H1 (cell line): ENCODE measurements at regions not wholly inside any gene's neighbourhood (a gene's known extent, or its start where the extent isn't known, plus 50 kb on each side); places are given as distances from the start of the nearest gene placed in this dataset.

Experiments used
- HDAC6 ChIP-seq: IDR thresholded peaks from one replicate; pipeline ENCODE4 v1.7.1; 2012; ENCODE audit warnings: low read depth, mild to moderate bottlenecking, inconsistent platforms, low read length, moderate library complexity
- NRF1 ChIP-seq: IDR thresholded peaks from 2 replicates; pipeline ENCODE4 v1.6.1; 2011; ENCODE audit warnings: mild to moderate bottlenecking, low read depth, low read length, improper control_type of control experiment
- RBBP5 ChIP-seq: IDR thresholded peaks from 2 replicates; pipeline ENCODE4 v1.7.1; 2012; ENCODE audit warnings: low read depth, mild to moderate bottlenecking, inconsistent platforms, low read length, moderate library complexity, borderline replicate concordance
- SIN3A ChIP-seq, 2 experiments: IDR thresholded peaks in 1 of 2; conservative IDR thresholded peaks in 1 of 2; 2 replicates each; pipeline ENCODE4 v1.6.1; 2011 to 2012; ENCODE audit warnings: low read length in 2 of 2, improper control_type of control experiment in 1 of 2, low read depth in 1 of 2, mild to moderate bottlenecking in 1 of 2
- SIX5 ChIP-seq: IDR thresholded peaks from 2 replicates; pipeline ENCODE4 v1.6.1; 2011; ENCODE audit warnings: mild to moderate bottlenecking, low read depth, low read length
- TEAD4 ChIP-seq: IDR thresholded peaks from 2 replicates; pipeline ENCODE4 v1.6.1; 2012; ENCODE audit warnings: low read depth, low read length, inconsistent platforms, mixed read lengths
- ZNF274 ChIP-seq: IDR thresholded peaks from 2 replicates; pipeline ENCODE4 v1.7.0; 2012; ENCODE audit warnings: low read length, borderline replicate concordance; ENCODE audit errors: extremely low read depth
- TF ChIP-seq, protein P1 (sequence below): fragments of 300-600 bp; sonication (generic); IDR thresholded peaks from 2 replicates; pipeline ENCODE4 v1.7.1; 2012; ENCODE audit warnings: low read length, moderate library complexity, mild to moderate bottlenecking, inconsistent platforms; ENCODE audit not compliant: insufficient replicate concordance

DNA sequence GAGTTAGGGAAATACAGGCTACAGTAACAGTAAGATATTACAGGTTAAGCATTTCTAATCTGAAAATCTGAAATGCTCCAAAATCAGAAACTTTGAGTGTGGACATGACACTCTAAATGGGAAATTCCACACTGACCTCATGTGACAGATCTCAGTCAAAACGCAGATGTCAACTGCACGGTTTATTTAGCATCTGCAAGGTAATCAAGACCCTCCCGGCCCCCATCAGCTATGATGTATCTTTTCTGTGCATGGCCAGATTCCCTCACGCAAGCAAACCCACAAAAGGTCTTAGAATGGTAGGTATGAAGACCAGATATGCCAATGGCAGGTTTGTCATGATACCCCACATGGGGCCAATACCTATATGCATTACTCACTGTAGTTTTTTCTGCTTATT lies 82.8 kb downstream of the COQ2 start (continued):
- TF ChIP-seq, protein P1, sequence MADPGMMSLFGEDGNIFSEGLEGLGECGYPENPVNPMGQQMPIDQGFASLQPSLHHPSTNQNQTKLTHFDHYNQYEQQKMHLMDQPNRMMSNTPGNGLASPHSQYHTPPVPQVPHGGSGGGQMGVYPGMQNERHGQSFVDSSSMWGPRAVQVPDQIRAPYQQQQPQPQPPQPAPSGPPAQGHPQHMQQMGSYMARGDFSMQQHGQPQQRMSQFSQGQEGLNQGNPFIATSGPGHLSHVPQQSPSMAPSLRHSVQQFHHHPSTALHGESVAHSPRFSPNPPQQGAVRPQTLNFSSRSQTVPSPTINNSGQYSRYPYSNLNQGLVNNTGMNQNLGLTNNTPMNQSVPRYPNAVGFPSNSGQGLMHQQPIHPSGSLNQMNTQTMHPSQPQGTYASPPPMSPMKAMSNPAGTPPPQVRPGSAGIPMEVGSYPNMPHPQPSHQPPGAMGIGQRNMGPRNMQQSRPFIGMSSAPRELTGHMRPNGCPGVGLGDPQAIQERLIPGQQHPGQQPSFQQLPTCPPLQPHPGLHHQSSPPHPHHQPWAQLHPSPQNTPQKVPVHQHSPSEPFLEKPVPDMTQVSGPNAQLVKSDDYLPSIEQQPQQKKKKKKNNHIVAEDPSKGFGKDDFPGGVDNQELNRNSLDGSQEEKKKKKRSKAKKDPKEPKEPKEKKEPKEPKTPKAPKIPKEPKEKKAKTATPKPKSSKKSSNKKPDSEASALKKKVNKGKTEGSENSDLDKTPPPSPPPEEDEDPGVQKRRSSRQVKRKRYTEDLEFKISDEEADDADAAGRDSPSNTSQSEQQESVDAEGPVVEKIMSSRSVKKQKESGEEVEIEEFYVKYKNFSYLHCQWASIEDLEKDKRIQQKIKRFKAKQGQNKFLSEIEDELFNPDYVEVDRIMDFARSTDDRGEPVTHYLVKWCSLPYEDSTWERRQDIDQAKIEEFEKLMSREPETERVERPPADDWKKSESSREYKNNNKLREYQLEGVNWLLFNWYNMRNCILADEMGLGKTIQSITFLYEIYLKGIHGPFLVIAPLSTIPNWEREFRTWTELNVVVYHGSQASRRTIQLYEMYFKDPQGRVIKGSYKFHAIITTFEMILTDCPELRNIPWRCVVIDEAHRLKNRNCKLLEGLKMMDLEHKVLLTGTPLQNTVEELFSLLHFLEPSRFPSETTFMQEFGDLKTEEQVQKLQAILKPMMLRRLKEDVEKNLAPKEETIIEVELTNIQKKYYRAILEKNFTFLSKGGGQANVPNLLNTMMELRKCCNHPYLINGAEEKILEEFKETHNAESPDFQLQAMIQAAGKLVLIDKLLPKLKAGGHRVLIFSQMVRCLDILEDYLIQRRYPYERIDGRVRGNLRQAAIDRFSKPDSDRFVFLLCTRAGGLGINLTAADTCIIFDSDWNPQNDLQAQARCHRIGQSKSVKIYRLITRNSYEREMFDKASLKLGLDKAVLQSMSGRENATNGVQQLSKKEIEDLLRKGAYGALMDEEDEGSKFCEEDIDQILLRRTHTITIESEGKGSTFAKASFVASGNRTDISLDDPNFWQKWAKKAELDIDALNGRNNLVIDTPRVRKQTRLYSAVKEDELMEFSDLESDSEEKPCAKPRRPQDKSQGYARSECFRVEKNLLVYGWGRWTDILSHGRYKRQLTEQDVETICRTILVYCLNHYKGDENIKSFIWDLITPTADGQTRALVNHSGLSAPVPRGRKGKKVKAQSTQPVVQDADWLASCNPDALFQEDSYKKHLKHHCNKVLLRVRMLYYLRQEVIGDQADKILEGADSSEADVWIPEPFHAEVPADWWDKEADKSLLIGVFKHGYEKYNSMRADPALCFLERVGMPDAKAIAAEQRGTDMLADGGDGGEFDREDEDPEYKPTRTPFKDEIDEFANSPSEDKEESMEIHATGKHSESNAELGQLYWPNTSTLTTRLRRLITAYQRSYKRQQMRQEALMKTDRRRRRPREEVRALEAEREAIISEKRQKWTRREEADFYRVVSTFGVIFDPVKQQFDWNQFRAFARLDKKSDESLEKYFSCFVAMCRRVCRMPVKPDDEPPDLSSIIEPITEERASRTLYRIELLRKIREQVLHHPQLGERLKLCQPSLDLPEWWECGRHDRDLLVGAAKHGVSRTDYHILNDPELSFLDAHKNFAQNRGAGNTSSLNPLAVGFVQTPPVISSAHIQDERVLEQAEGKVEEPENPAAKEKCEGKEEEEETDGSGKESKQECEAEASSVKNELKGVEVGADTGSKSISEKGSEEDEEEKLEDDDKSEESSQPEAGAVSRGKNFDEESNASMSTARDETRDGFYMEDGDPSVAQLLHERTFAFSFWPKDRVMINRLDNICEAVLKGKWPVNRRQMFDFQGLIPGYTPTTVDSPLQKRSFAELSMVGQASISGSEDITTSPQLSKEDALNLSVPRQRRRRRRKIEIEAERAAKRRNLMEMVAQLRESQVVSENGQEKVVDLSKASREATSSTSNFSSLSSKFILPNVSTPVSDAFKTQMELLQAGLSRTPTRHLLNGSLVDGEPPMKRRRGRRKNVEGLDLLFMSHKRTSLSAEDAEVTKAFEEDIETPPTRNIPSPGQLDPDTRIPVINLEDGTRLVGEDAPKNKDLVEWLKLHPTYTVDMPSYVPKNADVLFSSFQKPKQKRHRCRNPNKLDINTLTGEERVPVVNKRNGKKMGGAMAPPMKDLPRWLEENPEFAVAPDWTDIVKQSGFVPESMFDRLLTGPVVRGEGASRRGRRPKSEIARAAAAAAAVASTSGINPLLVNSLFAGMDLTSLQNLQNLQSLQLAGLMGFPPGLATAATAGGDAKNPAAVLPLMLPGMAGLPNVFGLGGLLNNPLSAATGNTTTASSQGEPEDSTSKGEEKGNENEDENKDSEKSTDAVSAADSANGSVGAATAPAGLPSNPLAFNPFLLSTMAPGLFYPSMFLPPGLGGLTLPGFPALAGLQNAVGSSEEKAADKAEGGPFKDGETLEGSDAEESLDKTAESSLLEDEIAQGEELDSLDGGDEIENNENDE: no peak
- no peak for TF ChIP-seq HDAC6
- no peak for TF ChIP-seq SIN3A (conservative IDR thresholded peaks at IDR 0.05 in 1 of 2, IDR thresholded peaks at IDR 0.05 in 1 of 2; ENCODE audit: low read depth in 1 of 2, low read length in 2 of 2)
- no peak for TF ChIP-seq NRF1
- TF ChIP-seq TEAD4: no peak
- TF ChIP-seq ZNF274: no peak
- no peak for TF ChIP-seq RBBP5
- TF ChIP-seq SIX5: no peak
